Neural cell (in vitro differentiated cells): ENCODE measurements at regions not wholly inside any gene's neighbourhood (a gene's known extent, or its start where the extent isn't known, plus 50 kb on each side); places are given as distances from the start of the nearest gene placed in this dataset.

ENCODE experiments used
- H2AFZ ChIP-seq: fragments of 200-600, 300-800 bp; sonication (generic), shearing (Covaris generic); 2 replicates; pipeline ENCODE4 v1.6.0; 2014; ENCODE audit warnings: low read depth, mild to moderate bottlenecking, antibody characterized with exemption, low read length, moderate library complexity
- H3F3A ChIP-seq: fragments of 200-600 bp; shearing (Covaris generic); 2 replicates; pipeline ENCODE4 v1.6.1; 2016; ENCODE audit warnings: mild to moderate bottlenecking, moderate library complexity, mixed read lengths, antibody characterized with exemption, low read length; ENCODE audit not compliant: insufficient read depth, poor library complexity, severe bottlenecking
- H3K27ac ChIP-seq: fragments of 200-600, 300-800 bp; sonication (generic), shearing (Covaris generic); 2 replicates; pipeline ENCODE4 v1.5.1; 2014; ENCODE audit warnings: mild to moderate bottlenecking, low read length, moderate library complexity
- H3K27me3 ChIP-seq: fragments of 300-800, 200-600 bp; sonication (generic), shearing (Covaris generic); 2 replicates; pipeline ENCODE4 v1.6.0; 2014; ENCODE audit warnings: mild to moderate bottlenecking, low read depth, low read length, moderate library complexity; ENCODE audit not compliant: insufficient read depth
- H3K36me3 ChIP-seq: fragments of 300-800, 200-600 bp; sonication (generic), shearing (Covaris generic); 2 replicates; pipeline ENCODE4 v1.5.1; 2014; ENCODE audit warnings: mild to moderate bottlenecking, antibody characterized with exemption, low read length, moderate library complexity; ENCODE audit not compliant: insufficient read depth
- H3K4me2 ChIP-seq: fragments of 300-800, 200-600 bp; sonication (generic), shearing (Covaris generic); 2 replicates; pipeline ENCODE4 v1.6.0; 2014; ENCODE audit warnings: mild to moderate bottlenecking, low read length
- H3K4me3 ChIP-seq: fragments of 300-800, 200-600 bp; sonication (generic), shearing (Covaris generic); 2 replicates; pipeline ENCODE4 v1.5.1; 2014; ENCODE audit warnings: mild to moderate bottlenecking, low read length, moderate library complexity
- H3K79me2 ChIP-seq: fragments of 200-600 bp; shearing (Covaris generic); replicated peaks from 2 replicates; pipeline ENCODE4 v1.6.0; 2014; ENCODE audit warnings: mild to moderate bottlenecking, low read length, moderate library complexity; ENCODE audit not compliant: insufficient read depth
- H3K9ac ChIP-seq: fragments of 300-800, 200-600 bp; sonication (generic), shearing (Covaris generic); 2 replicates; pipeline ENCODE4 v1.6.1; 2016; ENCODE audit warnings: mild to moderate bottlenecking, low read length, mixed read lengths
- H3K9me2 ChIP-seq: fragments of 200-600 bp; shearing (Covaris generic); 2 replicates; pipeline ENCODE4 v1.6.1; 2016; ENCODE audit warnings: mild to moderate bottlenecking, low read length, mixed read lengths; ENCODE audit not compliant: insufficient read depth
- H3K9me3 ChIP-seq: fragments of 200-600, 300-800 bp; sonication (generic), shearing (Covaris generic); 2 replicates; pipeline ENCODE4 v1.6.1; 2016; ENCODE audit warnings: mild to moderate bottlenecking, mixed run types, low read length, moderate library complexity, mixed read lengths
- H4K20me1 ChIP-seq: fragments of 200-600 bp; shearing (Covaris generic); 2 replicates; pipeline ENCODE4 v1.6.1; 2016; ENCODE audit warnings: mild to moderate bottlenecking, mixed run types; ENCODE audit not compliant: insufficient read depth
- EP300 ChIP-seq: fragments of 450-650 bp; conservative IDR thresholded peaks from 2 replicates; pipeline ENCODE4 v1.6.1; 2014; ENCODE audit warnings: antibody characterized with exemption, mild to moderate bottlenecking, moderate library complexity; ENCODE audit not compliant: poor library complexity, severe bottlenecking
- EZH2 ChIP-seq: fragments of 200-600, 300-800 bp; shearing (Covaris generic), sonication (generic); IDR thresholded peaks from 2 replicates; pipeline ENCODE4 v1.6.1; 2014; ENCODE audit warnings: antibody characterized with exemption, low read length, borderline replicate concordance, mild to moderate bottlenecking; ENCODE audit not compliant: insufficient read depth, poor library complexity, severe bottlenecking
- MXI1 ChIP-seq: fragments of 450-650 bp; conservative IDR thresholded peaks from 2 replicates; pipeline ENCODE4 v1.6.1; 2014; ENCODE audit warnings: antibody characterized with exemption, mild to moderate bottlenecking; ENCODE audit not compliant: poor library complexity, severe bottlenecking
- POLR2AphosphoS5 ChIP-seq: IDR thresholded peaks from 2 replicates; pipeline ENCODE4 v1.6.1; 2012
- RAD21 ChIP-seq: fragments of 450-650 bp; conservative IDR thresholded peaks from 2 replicates; pipeline ENCODE4 v1.6.1; 2014; ENCODE audit warnings: antibody characterized with exemption, mild to moderate bottlenecking, moderate library complexity
- SMC3 ChIP-seq: fragments of 450-650 bp; conservative IDR thresholded peaks from 2 replicates; pipeline ENCODE4 v1.6.1; 2014; ENCODE audit warnings: antibody characterized with exemption, mild to moderate bottlenecking, moderate library complexity; ENCODE audit not compliant: poor library complexity
- TAF1 ChIP-seq: IDR thresholded peaks from 2 replicates; pipeline ENCODE4 v1.6.1; 2012; ENCODE audit warnings: low read depth
- TF ChIP-seq, protein P1 (sequence below): fragments of 450-650 bp; IDR thresholded peaks from 2 replicates; pipeline ENCODE4 v1.5.1; 2014; ENCODE audit warnings: antibody characterized with exemption, mild to moderate bottlenecking, moderate library complexity; ENCODE audit not compliant: poor library complexity, severe bottlenecking
- TF ChIP-seq, protein P2 (sequence below): IDR thresholded peaks from 2 replicates; pipeline ENCODE4 v1.6.1; 2012; ENCODE audit warnings: borderline replicate concordance

DNA sequence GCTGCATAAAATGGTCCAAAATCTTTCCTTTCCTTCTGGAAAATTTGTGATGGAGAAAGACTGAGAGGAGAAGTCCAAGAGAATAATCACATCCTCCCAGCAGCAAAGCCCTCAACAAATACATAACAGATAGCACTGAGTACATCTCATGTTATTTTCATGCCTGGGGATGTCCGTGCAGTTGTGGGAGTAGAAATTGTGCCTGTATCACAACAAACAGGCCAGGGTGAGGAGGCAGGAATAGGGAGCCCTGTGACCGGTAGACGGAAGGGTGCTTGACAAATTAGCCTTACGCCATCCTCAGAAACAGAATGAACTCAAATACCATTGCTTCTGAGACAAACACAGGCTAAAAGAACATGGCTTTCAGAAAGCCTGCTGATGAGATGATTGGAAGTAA is 333.2 kb upstream of the UMPS start:
- TF ChIP-seq MXI1: no peak
- TF ChIP-seq, protein P1, sequence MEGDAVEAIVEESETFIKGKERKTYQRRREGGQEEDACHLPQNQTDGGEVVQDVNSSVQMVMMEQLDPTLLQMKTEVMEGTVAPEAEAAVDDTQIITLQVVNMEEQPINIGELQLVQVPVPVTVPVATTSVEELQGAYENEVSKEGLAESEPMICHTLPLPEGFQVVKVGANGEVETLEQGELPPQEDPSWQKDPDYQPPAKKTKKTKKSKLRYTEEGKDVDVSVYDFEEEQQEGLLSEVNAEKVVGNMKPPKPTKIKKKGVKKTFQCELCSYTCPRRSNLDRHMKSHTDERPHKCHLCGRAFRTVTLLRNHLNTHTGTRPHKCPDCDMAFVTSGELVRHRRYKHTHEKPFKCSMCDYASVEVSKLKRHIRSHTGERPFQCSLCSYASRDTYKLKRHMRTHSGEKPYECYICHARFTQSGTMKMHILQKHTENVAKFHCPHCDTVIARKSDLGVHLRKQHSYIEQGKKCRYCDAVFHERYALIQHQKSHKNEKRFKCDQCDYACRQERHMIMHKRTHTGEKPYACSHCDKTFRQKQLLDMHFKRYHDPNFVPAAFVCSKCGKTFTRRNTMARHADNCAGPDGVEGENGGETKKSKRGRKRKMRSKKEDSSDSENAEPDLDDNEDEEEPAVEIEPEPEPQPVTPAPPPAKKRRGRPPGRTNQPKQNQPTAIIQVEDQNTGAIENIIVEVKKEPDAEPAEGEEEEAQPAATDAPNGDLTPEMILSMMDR: no peak
- TF ChIP-seq TAF1: no peak
- TF ChIP-seq SMC3: no peak
- Histone ChIP-seq H3K9me2 (no peaks in the 10 kb centered on the region), H3K4me3 (no peak overlapping the region), H2AFZ (no peak overlapping the region), H3K27me3 (no peaks in the 10 kb centered on the region), H3F3A (no peaks in the 10 kb centered on the region), H3K79me2 (no peaks in the 10 kb centered on the region), H3K4me2 (no peak overlapping the region), H3K9me3 (no peaks in the 10 kb centered on the region), H3K36me3 (peaks cover 19% of the 10 kb centered on the region), H3K27ac (no peak overlapping the region), H3K9ac (no peak overlapping the region), H4K20me1 (no peaks in the 10 kb centered on the region)

- TF ChIP-seq TAF1 (no peak), POLR2AphosphoS5 (no peak), MXI1 (no peak), EP300 (no peak), RAD21 (no peak), EZH2 (no peak), SMC3 (no peak)
- TF ChIP-seq, protein P2, sequence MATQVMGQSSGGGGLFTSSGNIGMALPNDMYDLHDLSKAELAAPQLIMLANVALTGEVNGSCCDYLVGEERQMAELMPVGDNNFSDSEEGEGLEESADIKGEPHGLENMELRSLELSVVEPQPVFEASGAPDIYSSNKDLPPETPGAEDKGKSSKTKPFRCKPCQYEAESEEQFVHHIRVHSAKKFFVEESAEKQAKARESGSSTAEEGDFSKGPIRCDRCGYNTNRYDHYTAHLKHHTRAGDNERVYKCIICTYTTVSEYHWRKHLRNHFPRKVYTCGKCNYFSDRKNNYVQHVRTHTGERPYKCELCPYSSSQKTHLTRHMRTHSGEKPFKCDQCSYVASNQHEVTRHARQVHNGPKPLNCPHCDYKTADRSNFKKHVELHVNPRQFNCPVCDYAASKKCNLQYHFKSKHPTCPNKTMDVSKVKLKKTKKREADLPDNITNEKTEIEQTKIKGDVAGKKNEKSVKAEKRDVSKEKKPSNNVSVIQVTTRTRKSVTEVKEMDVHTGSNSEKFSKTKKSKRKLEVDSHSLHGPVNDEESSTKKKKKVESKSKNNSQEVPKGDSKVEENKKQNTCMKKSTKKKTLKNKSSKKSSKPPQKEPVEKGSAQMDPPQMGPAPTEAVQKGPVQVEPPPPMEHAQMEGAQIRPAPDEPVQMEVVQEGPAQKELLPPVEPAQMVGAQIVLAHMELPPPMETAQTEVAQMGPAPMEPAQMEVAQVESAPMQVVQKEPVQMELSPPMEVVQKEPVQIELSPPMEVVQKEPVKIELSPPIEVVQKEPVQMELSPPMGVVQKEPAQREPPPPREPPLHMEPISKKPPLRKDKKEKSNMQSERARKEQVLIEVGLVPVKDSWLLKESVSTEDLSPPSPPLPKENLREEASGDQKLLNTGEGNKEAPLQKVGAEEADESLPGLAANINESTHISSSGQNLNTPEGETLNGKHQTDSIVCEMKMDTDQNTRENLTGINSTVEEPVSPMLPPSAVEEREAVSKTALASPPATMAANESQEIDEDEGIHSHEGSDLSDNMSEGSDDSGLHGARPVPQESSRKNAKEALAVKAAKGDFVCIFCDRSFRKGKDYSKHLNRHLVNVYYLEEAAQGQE: no peak
- TF ChIP-seq, protein P1: no peak
- Histone ChIP-seq H3K36me3 (peaks cover 19% of the 10 kb centered on the region), H3K27me3 (no peaks in the 10 kb centered on the region), H2AFZ (no peak overlapping the region), H3K4me3 (no peak overlapping the region), H3K4me2 (no peak overlapping the region), H4K20me1 (no peaks in the 10 kb centered on the region), H3K9me2 (no peaks in the 10 kb centered on the region), H3K79me2 (no peaks in the 10 kb centered on the region), H3K27ac (no peak overlapping the region), H3F3A (no peaks in the 10 kb centered on the region), H3K9me3 (no peaks in the 10 kb centered on the region), H3K9ac (no peak overlapping the region)
Observed at GRCh38 chr3:124398594-124398993, 331.7 kb upstream of the UMPS start.
